ENCODE measurements at regions not wholly inside any gene's neighbourhood (a gene's known extent, or its start where the extent isn't known, plus 50 kb on each side); places are given as distances from the start of the nearest gene placed in this dataset.
A peak's percentile ranks its signal among the peaks of the same experiment; 100 is the strongest.

DNA sequence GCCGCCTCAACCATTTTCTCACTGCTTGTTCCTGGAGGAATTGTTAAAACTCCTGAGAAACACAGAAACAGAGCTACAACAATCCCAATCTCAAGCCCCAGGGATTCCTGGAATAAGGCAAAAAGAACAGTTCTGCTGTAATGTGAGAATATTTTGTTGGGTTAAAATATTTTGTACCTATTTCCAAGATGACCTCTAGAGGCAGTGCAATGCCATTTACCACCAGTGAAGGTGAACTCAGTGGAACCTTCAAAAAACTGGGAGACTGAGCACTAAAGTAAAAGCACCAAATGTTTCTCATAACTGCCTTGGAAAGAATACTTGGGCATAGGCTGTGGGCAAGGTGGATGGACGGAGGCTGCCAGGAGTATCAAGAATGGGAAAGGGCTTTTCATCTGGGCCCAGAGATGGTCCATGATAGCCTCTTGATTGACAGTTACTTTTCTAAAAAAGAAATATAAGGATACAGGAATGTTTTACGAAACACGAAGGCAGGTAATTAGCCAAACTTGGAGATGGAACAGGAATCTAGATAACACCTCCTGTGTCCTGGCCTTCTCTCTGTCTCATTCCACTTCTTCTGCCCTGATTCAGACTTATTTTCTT, 334.0 kb upstream of the FLRT2 start:
- in situ Hi-C loops (cut with HindIII; ENCODE audit: low pct_unique_long_range_greater_than_20kb, low sequenced_read_pairs): no loop called here
- Histone ChIP-seq H3K4me3 (ENCODE audit: low read depth in 2 of 2, low read length in 2 of 2) (no peak overlapping the region), H3K9me3 (ENCODE audit: control insufficient read depth, insufficient read depth, low read depth, low read length) (no peaks in the 10 kb centered on the region), H3K27me3 (ENCODE audit: control insufficient read depth, insufficient read depth, low read length) (no peaks in the 10 kb centered on the region), H3K36me3 (ENCODE audit: control insufficient read depth, insufficient read depth, low read length) (no peaks in the 10 kb centered on the region), H3K4me1 (ENCODE audit: control insufficient read depth, insufficient read depth, low read length) (no peaks in the 10 kb centered on the region), H3K27ac (ENCODE audit: low read length) (no peak overlapping the region)
- POLR2A ChIA-PET: no interaction called here
- CTCF ChIA-PET: no interaction called here
- ATAC-seq: no peak
- TF ChIP-seq SIN3A (IDR thresholded peaks at IDR 0.05; ENCODE audit: borderline replicate concordance, insufficient read depth, low read depth, low read length): no peak
- TF ChIP-seq, protein P1, sequence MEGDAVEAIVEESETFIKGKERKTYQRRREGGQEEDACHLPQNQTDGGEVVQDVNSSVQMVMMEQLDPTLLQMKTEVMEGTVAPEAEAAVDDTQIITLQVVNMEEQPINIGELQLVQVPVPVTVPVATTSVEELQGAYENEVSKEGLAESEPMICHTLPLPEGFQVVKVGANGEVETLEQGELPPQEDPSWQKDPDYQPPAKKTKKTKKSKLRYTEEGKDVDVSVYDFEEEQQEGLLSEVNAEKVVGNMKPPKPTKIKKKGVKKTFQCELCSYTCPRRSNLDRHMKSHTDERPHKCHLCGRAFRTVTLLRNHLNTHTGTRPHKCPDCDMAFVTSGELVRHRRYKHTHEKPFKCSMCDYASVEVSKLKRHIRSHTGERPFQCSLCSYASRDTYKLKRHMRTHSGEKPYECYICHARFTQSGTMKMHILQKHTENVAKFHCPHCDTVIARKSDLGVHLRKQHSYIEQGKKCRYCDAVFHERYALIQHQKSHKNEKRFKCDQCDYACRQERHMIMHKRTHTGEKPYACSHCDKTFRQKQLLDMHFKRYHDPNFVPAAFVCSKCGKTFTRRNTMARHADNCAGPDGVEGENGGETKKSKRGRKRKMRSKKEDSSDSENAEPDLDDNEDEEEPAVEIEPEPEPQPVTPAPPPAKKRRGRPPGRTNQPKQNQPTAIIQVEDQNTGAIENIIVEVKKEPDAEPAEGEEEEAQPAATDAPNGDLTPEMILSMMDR (IDR thresholded peaks at IDR 0.05): peak; percentile 55
- intact Hi-C loops (cut with micrococcal nuclease; ENCODE audit: unreplicated experiment): no loop called here
- no TSS peak for BruUV-seq (replicated peaks)
- no peak for DNase-seq (ENCODE audit: low read depth, low spot score)

DNA sequence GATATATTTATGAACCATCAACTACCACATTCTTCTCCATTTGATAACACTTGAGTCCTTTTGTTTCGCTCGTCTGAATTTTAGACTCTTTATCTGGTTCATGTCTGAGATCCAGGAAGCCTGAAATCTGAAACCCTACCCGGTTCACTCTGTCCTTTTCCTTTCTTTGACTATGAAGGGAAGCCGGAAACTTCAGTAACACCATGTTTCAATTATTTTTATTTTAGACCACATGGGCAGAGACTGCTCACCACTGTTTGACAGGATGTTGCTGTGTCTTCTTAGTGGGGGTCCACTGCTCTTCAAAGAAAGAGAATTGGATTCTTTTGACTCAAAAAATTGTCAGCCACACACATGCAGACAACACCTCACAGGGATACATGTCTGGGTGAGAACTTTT, 331.9 kb upstream of the FLRT2 start:
- no peaks in the 10 kb centered on the region for H3K36me3 ChIP-seq (ENCODE audit: control insufficient read depth, insufficient read depth, low read length)
- H3K9me3 ChIP-seq (ENCODE audit: control insufficient read depth, insufficient read depth, low read depth, low read length): no peaks in the 10 kb centered on the region
- ATAC-seq (no peak), DNase-seq (ENCODE audit: low read depth, low spot score) (no peak)
- no TSS peak for BruUV-seq (replicated peaks)
- H3K4me3 ChIP-seq (ENCODE audit: low read depth in 2 of 2, low read length in 2 of 2): no peak overlapping the region
- in situ Hi-C loops (cut with HindIII; ENCODE audit: low pct_unique_long_range_greater_than_20kb, low sequenced_read_pairs): no loop called here
- POLR2A ChIA-PET: no interaction called here
- CTCF ChIA-PET: no interaction called here
- no peak overlapping the region for H3K27ac ChIP-seq (ENCODE audit: low read length)
- no peaks in the 10 kb centered on the region for H3K4me1 ChIP-seq (ENCODE audit: control insufficient read depth, insufficient read depth, low read length)
- TF ChIP-seq, protein P1 (IDR thresholded peaks at IDR 0.05): no peak
- TF ChIP-seq SIN3A (IDR thresholded peaks at IDR 0.05; ENCODE audit: borderline replicate concordance, insufficient read depth, low read depth, low read length): no peak
- no peak for TF ChIP-seq TCF7L2 (IDR thresholded peaks at IDR 0.05; ENCODE audit: low read depth, low read length)
- TF ChIP-seq, protein P2, sequence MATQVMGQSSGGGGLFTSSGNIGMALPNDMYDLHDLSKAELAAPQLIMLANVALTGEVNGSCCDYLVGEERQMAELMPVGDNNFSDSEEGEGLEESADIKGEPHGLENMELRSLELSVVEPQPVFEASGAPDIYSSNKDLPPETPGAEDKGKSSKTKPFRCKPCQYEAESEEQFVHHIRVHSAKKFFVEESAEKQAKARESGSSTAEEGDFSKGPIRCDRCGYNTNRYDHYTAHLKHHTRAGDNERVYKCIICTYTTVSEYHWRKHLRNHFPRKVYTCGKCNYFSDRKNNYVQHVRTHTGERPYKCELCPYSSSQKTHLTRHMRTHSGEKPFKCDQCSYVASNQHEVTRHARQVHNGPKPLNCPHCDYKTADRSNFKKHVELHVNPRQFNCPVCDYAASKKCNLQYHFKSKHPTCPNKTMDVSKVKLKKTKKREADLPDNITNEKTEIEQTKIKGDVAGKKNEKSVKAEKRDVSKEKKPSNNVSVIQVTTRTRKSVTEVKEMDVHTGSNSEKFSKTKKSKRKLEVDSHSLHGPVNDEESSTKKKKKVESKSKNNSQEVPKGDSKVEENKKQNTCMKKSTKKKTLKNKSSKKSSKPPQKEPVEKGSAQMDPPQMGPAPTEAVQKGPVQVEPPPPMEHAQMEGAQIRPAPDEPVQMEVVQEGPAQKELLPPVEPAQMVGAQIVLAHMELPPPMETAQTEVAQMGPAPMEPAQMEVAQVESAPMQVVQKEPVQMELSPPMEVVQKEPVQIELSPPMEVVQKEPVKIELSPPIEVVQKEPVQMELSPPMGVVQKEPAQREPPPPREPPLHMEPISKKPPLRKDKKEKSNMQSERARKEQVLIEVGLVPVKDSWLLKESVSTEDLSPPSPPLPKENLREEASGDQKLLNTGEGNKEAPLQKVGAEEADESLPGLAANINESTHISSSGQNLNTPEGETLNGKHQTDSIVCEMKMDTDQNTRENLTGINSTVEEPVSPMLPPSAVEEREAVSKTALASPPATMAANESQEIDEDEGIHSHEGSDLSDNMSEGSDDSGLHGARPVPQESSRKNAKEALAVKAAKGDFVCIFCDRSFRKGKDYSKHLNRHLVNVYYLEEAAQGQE (IDR thresholded peaks at IDR 0.05; ENCODE audit: insufficient read depth in 1 of 2, low read depth in 2 of 2, low read length in 1 of 2): no peak
- no peak for TF ChIP-seq POLR2AphosphoS5 (IDR thresholded peaks at IDR 0.05; ENCODE audit: low read depth, low read length)
- intact Hi-C loops (cut with micrococcal nuclease; ENCODE audit: unreplicated experiment): no loop called here
- H3K27me3 ChIP-seq (ENCODE audit: control insufficient read depth, insufficient read depth, low read length): no peaks in the 10 kb centered on the region
